ENCODE measurements at regions not wholly inside any gene's neighbourhood (a gene's known extent, or its start where the extent isn't known, plus 50 kb on each side); places are given as distances from the start of the nearest gene placed in this dataset.
"Not testable (repeated sequence)": the region's sequence is repeated elsewhere in the genome, so short reads cannot be mapped to it uniquely, and the experiment has no call there.

- not testable (repeated sequence) for DNase-seq
Observed at GRCh38 chr2:89233931-89234330, 542.5 kb downstream of the RPIA start.

GRCh38 chr2:89234818-89235466 lies 543.5 kb downstream of the RPIA start:
- not testable (repeated sequence) for DNase-seq

GRCh38 chr2:89236832-89237450 lies 545.5 kb downstream of the RPIA start:
- not testable (repeated sequence) for DNase-seq

- not testable (repeated sequence) for DNase-seq
Observed at GRCh38 chr2:89237783-89238182, 546.3 kb downstream of the RPIA start.

- DNase-seq: not testable (repeated sequence)
Observed at GRCh38 chr2:89243114-89243700, 551.7 kb downstream of the RPIA start.

GRCh38 chr2:89244407-89244806 lies 552.9 kb downstream of the RPIA start:
- DNase-seq: not testable (repeated sequence)

- not testable (repeated sequence) for DNase-seq
Observed at GRCh38 chr2:89245478-89245877, 554.0 kb downstream of the RPIA start.

- not testable (repeated sequence) for DNase-seq
Observed at GRCh38 chr2:89246027-89246426, 554.6 kb downstream of the RPIA start.

GRCh38 chr2:89246620-89247019 lies 555.1 kb downstream of the RPIA start:
- not testable (repeated sequence) for DNase-seq

- not testable (repeated sequence) for DNase-seq
Observed at GRCh38 chr2:89255013-89255412, 563.5 kb downstream of the RPIA start.

GRCh38 chr2:89273443-89273842 lies 582.0 kb downstream of the RPIA start:
- not testable (repeated sequence) for DNase-seq

- DNase-seq: not testable (repeated sequence)
Observed at GRCh38 chr2:89280536-89280935, 589.1 kb downstream of the RPIA start.

GRCh38 chr2:89286448-89287080 lies 595.1 kb downstream of the RPIA start:
- not testable (repeated sequence) for DNase-seq

- DNase-seq: not testable (repeated sequence)
Observed at GRCh38 chr2:89287084-89287483, 595.6 kb downstream of the RPIA start.

- not testable (repeated sequence) for DNase-seq
Observed at GRCh38 chr2:89291717-89292298, 600.3 kb downstream of the RPIA start.

- DNase-seq: not testable (repeated sequence)
Observed at GRCh38 chr2:89293399-89293798, 601.9 kb downstream of the RPIA start.

- not testable (repeated sequence) for DNase-seq
Observed at GRCh38 chr2:89294335-89294734, 602.9 kb downstream of the RPIA start.

GRCh38 chr2:89296820-89297398 lies 605.4 kb downstream of the RPIA start:
- not testable (repeated sequence) for DNase-seq

GRCh38 chr2:89299196-89299595 lies 607.7 kb downstream of the RPIA start:
- not testable (repeated sequence) for DNase-seq

GRCh38 chr2:89305623-89306022 lies 614.1 kb downstream of the RPIA start:
- DNase-seq: not testable (repeated sequence)

- not testable (repeated sequence) for DNase-seq
Observed at GRCh38 chr2:89306869-89307637, 615.6 kb downstream of the RPIA start.

GRCh38 chr2:89318990-89319389 lies 627.5 kb downstream of the RPIA start:
- not testable (repeated sequence) for DNase-seq

Data from T-helper 1 cell (primary cell).